ENCODE measurements at regions not wholly inside any gene's neighbourhood (a gene's known extent, or its start where the extent isn't known, plus 50 kb on each side); places are given as distances from the start of the nearest gene placed in this dataset.

- Mint-ChIP-seq H3K27ac (no peak overlapping the region), H3K36me3 (ENCODE audit: low read depth) (no peaks in the 10 kb centered on the region), H3K4me3 (no peak overlapping the region), H3K4me1 (ENCODE audit: low read depth) (no peaks in the 10 kb centered on the region), H3K9me3 (no peaks in the 10 kb centered on the region), H3K27me3 (no peaks in the 10 kb centered on the region)
- intact Hi-C loops (cut with micrococcal nuclease): no loop called here
Measured at GRCh38 chr16:64394061-64394460, 727.8 kb downstream of the CDH11 start.

DNA sequence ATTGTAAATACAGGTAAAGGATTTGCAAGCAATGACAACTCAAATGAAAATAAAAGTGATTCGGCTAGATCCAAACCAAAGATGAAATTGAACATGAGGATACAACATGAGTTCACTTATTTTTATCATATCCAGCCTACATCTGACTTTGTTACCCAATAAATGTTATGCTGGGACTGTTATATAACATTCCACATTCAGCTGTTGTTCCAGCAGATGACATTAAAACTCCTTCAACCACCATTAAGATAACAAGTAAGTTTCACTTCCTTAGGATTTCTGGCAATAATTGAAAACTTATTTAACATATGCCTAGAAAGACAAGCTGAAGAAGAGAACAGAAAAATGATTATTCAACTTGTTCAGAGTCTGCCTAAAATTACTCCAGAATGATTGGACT, 729.4 kb downstream of the CDH11 start:
- peaks cover 6% of the 10 kb centered on the region for H3K9me3 Mint-ChIP-seq
- no peak overlapping the region for H3K27ac Mint-ChIP-seq
- no peaks in the 10 kb centered on the region for H3K27me3 Mint-ChIP-seq
- H3K4me1 Mint-ChIP-seq (ENCODE audit: low read depth): no peaks in the 10 kb centered on the region
- intact Hi-C loops (cut with micrococcal nuclease): no loop called here
- no peaks in the 10 kb centered on the region for H3K36me3 Mint-ChIP-seq (ENCODE audit: low read depth)
- H3K4me3 Mint-ChIP-seq: no peak overlapping the region

GRCh38 chr16:64391063-64391600, 730.7 kb downstream of the CDH11 start:
- Mint-ChIP-seq H3K9me3 (peaks cover 12% of the 10 kb centered on the region), H3K27me3 (no peaks in the 10 kb centered on the region), H3K4me1 (ENCODE audit: low read depth) (no peaks in the 10 kb centered on the region), H3K36me3 (ENCODE audit: low read depth) (no peaks in the 10 kb centered on the region), H3K27ac (no peak overlapping the region), H3K4me3 (no peak overlapping the region)
- intact Hi-C loops (cut with micrococcal nuclease): no loop called here

DNA sequence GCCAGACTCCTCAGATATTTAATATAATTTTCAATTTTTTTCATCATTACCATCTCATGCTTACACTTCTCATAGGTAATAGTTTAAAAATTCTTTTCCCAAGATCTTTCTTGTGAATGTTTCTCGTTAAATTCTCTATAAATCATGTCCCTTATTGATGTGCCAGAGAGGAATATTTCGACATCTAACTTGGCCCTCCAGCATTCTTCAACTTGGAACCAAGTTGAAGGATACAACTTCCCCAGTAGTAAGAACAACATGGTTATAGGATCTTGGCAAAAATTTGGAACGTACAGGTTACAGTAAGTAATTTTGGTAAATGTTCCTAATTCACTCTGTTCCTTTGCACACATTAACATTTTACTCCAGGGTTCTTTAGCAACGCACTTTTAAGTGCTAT, 731.8 kb downstream of the CDH11 start:
- Mint-ChIP-seq H3K9me3 (peaks cover 12% of the 10 kb centered on the region), H3K4me3 (no peak overlapping the region)

GRCh38 chr16:64384636-64385035, 737.2 kb downstream of the CDH11 start:
- H3K27ac Mint-ChIP-seq: no peak overlapping the region
- H3K4me3 Mint-ChIP-seq: no peak overlapping the region
- H3K27me3 Mint-ChIP-seq: no peaks in the 10 kb centered on the region
- intact Hi-C loops (cut with micrococcal nuclease): no loop called here
- H3K9me3 Mint-ChIP-seq: peaks cover 12% of the 10 kb centered on the region
- H3K4me1 Mint-ChIP-seq (ENCODE audit: low read depth): no peaks in the 10 kb centered on the region
- H3K36me3 Mint-ChIP-seq (ENCODE audit: low read depth): no peaks in the 10 kb centered on the region

More for the DNA sequence above, 731.8 kb downstream of the CDH11 start:
- no peak overlapping the region for H3K27ac Mint-ChIP-seq
- intact Hi-C loops (cut with micrococcal nuclease): no loop called here
- no peaks in the 10 kb centered on the region for H3K27me3 Mint-ChIP-seq
- H3K4me1 Mint-ChIP-seq (ENCODE audit: low read depth): no peaks in the 10 kb centered on the region
- H3K36me3 Mint-ChIP-seq (ENCODE audit: low read depth): no peaks in the 10 kb centered on the region

- H3K27me3 Mint-ChIP-seq: no peaks in the 10 kb centered on the region
- intact Hi-C loops (cut with micrococcal nuclease): no loop called here
- H3K9me3 Mint-ChIP-seq: peaks cover under 1% of the 10 kb centered on the region
- H3K27ac Mint-ChIP-seq: no peak overlapping the region
- no peaks in the 10 kb centered on the region for H3K4me1 Mint-ChIP-seq (ENCODE audit: low read depth)
- H3K36me3 Mint-ChIP-seq (ENCODE audit: low read depth): no peaks in the 10 kb centered on the region
- H3K4me3 Mint-ChIP-seq: no peak overlapping the region
Measured at GRCh38 chr16:64381979-64382378, 739.9 kb downstream of the CDH11 start.

GRCh38 chr16:64380751-64381150, 741.1 kb downstream of the CDH11 start:
- H3K4me1 Mint-ChIP-seq (ENCODE audit: low read depth): no peaks in the 10 kb centered on the region
- intact Hi-C loops (cut with micrococcal nuclease): no loop called here

DNA sequence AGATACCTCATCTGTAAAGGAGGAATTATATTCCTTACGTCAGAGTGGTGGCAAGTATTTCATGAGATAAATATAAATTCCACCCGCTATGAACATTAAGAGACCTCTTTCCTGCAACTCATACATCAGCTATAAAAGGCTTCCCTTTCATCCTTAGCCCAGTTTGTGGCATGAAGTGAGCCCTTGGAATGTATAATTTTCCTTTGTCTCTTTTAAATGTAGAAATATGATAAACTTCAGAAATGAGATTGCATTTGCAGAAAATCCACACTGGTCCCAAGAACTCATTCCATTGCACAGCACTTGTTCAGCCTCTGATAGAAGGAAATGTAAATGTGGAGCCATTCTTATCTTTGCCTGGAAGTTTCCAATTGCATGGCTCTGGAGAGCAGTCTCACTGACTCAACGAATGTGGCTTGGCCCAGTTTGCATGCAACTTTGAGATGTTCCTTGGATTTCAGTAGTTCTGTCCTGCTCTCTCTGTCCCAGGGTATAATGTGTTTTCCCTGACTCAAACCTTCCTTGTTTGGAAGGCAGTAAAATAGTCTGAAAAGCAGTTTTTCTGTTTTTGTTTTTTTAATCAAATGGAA, 746.4 kb downstream of the CDH11 start:
- Mint-ChIP-seq H3K27ac (no peak overlapping the region), H3K36me3 (ENCODE audit: low read depth) (no peaks in the 10 kb centered on the region), H3K4me1 (ENCODE audit: low read depth) (no peaks in the 10 kb centered on the region), H3K27me3 (no peaks in the 10 kb centered on the region), H3K9me3 (no peaks in the 10 kb centered on the region), H3K4me3 (no peak overlapping the region)
- intact Hi-C loops (cut with micrococcal nuclease): no loop called here

More at GRCh38 chr16:64380751-64381150, 741.1 kb downstream of the CDH11 start:
- Mint-ChIP-seq H3K9me3 (no peaks in the 10 kb centered on the region), H3K27me3 (no peaks in the 10 kb centered on the region), H3K36me3 (ENCODE audit: low read depth) (no peaks in the 10 kb centered on the region), H3K4me3 (no peak overlapping the region), H3K27ac (no peak overlapping the region)

GRCh38 chr16:64370112-64370511, 751.8 kb downstream of the CDH11 start:
- no peaks in the 10 kb centered on the region for H3K27me3 Mint-ChIP-seq
- intact Hi-C loops (cut with micrococcal nuclease): no loop called here
- no peaks in the 10 kb centered on the region for H3K9me3 Mint-ChIP-seq
- no peak overlapping the region for H3K4me3 Mint-ChIP-seq
- H3K4me1 Mint-ChIP-seq (ENCODE audit: low read depth): no peaks in the 10 kb centered on the region
- no peaks in the 10 kb centered on the region for H3K36me3 Mint-ChIP-seq (ENCODE audit: low read depth)
- H3K27ac Mint-ChIP-seq: no peak overlapping the region

- H3K4me3 Mint-ChIP-seq: no peak overlapping the region
- no peaks in the 10 kb centered on the region for H3K27me3 Mint-ChIP-seq
- no peaks in the 10 kb centered on the region for H3K4me1 Mint-ChIP-seq (ENCODE audit: low read depth)
- intact Hi-C loops (cut with micrococcal nuclease): no loop called here
- H3K27ac Mint-ChIP-seq: no peak overlapping the region
- no peaks in the 10 kb centered on the region for H3K36me3 Mint-ChIP-seq (ENCODE audit: low read depth)
- no peaks in the 10 kb centered on the region for H3K9me3 Mint-ChIP-seq
Measured at GRCh38 chr16:64365448-64365931, 756.4 kb downstream of the CDH11 start.

GRCh38 chr16:64364894-64365293, 757.0 kb downstream of the CDH11 start:
- Mint-ChIP-seq H3K4me3 (no peak overlapping the region), H3K36me3 (ENCODE audit: low read depth) (no peaks in the 10 kb centered on the region), H3K27me3 (no peaks in the 10 kb centered on the region), H3K9me3 (no peaks in the 10 kb centered on the region), H3K27ac (no peak overlapping the region), H3K4me1 (ENCODE audit: low read depth) (no peaks in the 10 kb centered on the region)
- intact Hi-C loops (cut with micrococcal nuclease): no loop called here

GRCh38 chr16:64364416-64364815, 757.4 kb downstream of the CDH11 start:
- Mint-ChIP-seq H3K36me3 (ENCODE audit: low read depth) (no peaks in the 10 kb centered on the region), H3K4me3 (no peak overlapping the region), H3K4me1 (ENCODE audit: low read depth) (no peaks in the 10 kb centered on the region), H3K27ac (no peak overlapping the region), H3K27me3 (no peaks in the 10 kb centered on the region), H3K9me3 (no peaks in the 10 kb centered on the region)
- intact Hi-C loops (cut with micrococcal nuclease): no loop called here

- Mint-ChIP-seq H3K27ac (no peak overlapping the region), H3K4me1 (ENCODE audit: low read depth) (no peaks in the 10 kb centered on the region), H3K36me3 (ENCODE audit: low read depth) (no peaks in the 10 kb centered on the region), H3K9me3 (no peaks in the 10 kb centered on the region), H3K27me3 (no peaks in the 10 kb centered on the region), H3K4me3 (no peak overlapping the region)
- intact Hi-C loops (cut with micrococcal nuclease): no loop called here
Measured at GRCh38 chr16:64364016-64364415, 757.8 kb downstream of the CDH11 start.

DNA sequence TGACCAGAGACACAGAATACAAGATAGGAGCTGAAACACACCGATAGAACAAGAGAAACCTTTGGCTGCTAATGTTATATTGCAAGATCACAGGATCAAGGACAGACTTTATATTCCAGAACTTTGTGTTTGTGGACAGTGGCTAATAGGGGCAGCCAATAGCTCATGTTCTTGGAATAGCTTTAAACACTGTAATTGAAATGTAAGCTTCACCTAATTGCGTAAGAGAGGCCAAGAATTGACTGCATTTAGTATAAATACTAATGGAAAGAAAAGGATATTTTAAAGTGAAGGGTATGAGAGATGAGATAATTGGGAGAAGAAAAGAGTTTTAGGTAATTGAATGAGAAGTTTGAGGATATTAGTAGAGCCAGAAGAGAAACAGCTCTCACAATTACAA, 758.8 kb downstream of the CDH11 start:
- intact Hi-C loops (cut with micrococcal nuclease): no loop called here
- Mint-ChIP-seq H3K27ac (no peak overlapping the region), H3K4me3 (no peak overlapping the region), H3K27me3 (no peaks in the 10 kb centered on the region), H3K4me1 (ENCODE audit: low read depth) (no peaks in the 10 kb centered on the region), H3K9me3 (no peaks in the 10 kb centered on the region), H3K36me3 (ENCODE audit: low read depth) (no peaks in the 10 kb centered on the region)

GRCh38 chr16:64362193-64362592, 759.7 kb downstream of the CDH11 start:
- Mint-ChIP-seq H3K27ac (no peak overlapping the region), H3K9me3 (no peaks in the 10 kb centered on the region), H3K27me3 (no peaks in the 10 kb centered on the region), H3K4me1 (ENCODE audit: low read depth) (no peaks in the 10 kb centered on the region), H3K36me3 (ENCODE audit: low read depth) (no peaks in the 10 kb centered on the region), H3K4me3 (no peak overlapping the region)
- intact Hi-C loops (cut with micrococcal nuclease): no loop called here
